GM18511 (cell line): ENCODE measurements at regions not wholly inside any gene's neighbourhood (a gene's known extent, or its start where the extent isn't known, plus 50 kb on each side); places are given as distances from the start of the nearest gene placed in this dataset.
"Not testable (repeated sequence)": the region's sequence is repeated elsewhere in the genome, so short reads cannot be mapped to it uniquely, and the experiment has no call there.

Source experiments
- ATAC-seq: cut with Tn5 transposase; IDR thresholded peaks from one replicate; pipeline ENCODE4 v1.9.1; 2021; ENCODE audit warnings: mild to moderate bottlenecking, moderate library complexity; ENCODE audit not compliant: unreplicated experiment

- no peak for ATAC-seq
Measured at GRCh38 chr16:86857807-86858206, 279.5 kb downstream of the FOXL1 start.

- ATAC-seq: no peak
Measured at GRCh38 chr16:86858501-86858900, 280.2 kb downstream of the FOXL1 start.

GRCh38 chr16:86861270-86861858 lies 283.0 kb downstream of the FOXL1 start:
- not testable (repeated sequence) for ATAC-seq

- ATAC-seq: no peak
Measured at GRCh38 chr16:86862595-86863280, 284.4 kb downstream of the FOXL1 start.

GRCh38 chr16:86863609-86864008 lies 285.3 kb downstream of the FOXL1 start:
- no peak for ATAC-seq

- ATAC-seq: no peak
Measured at GRCh38 chr16:86864586-86864985, 286.2 kb downstream of the FOXL1 start.

- no peak for ATAC-seq
Measured at GRCh38 chr16:86865851-86866662, 287.7 kb downstream of the FOXL1 start.

- ATAC-seq: no peak
Measured at GRCh38 chr16:86866986-86867722, 288.8 kb downstream of the FOXL1 start.

GRCh38 chr16:86868070-86868469 lies 289.7 kb downstream of the FOXL1 start:
- no peak for ATAC-seq

GRCh38 chr16:86868786-86869185 lies 290.4 kb downstream of the FOXL1 start:
- ATAC-seq: no peak

GRCh38 chr16:86869288-86870022 lies 291.1 kb downstream of the FOXL1 start:
- no peak for ATAC-seq

GRCh38 chr16:86870380-86870779 lies 292.0 kb downstream of the FOXL1 start:
- ATAC-seq: no peak

GRCh38 chr16:86872131-86872530 lies 293.8 kb downstream of the FOXL1 start:
- no peak for ATAC-seq

- ATAC-seq: no peak
Measured at GRCh38 chr16:86872833-86873232, 294.5 kb downstream of the FOXL1 start.

- ATAC-seq: no peak
Measured at GRCh38 chr16:86874141-86874540, 295.8 kb downstream of the FOXL1 start.

- ATAC-seq: no peak
Measured at GRCh38 chr16:86876499-86876898, 298.1 kb downstream of the FOXL1 start.

- ATAC-seq: no peak
Measured at GRCh38 chr16:86877108-86877507, 298.8 kb downstream of the FOXL1 start.

GRCh38 chr16:86877835-86878234 lies 299.5 kb downstream of the FOXL1 start:
- ATAC-seq: no peak

GRCh38 chr16:86878236-86879080 lies 300.1 kb downstream of the FOXL1 start:
- no peak for ATAC-seq

GRCh38 chr16:86879268-86879667 lies 300.9 kb downstream of the FOXL1 start:
- ATAC-seq: no peak
